WI38 (cell line): ENCODE measurements at regions not wholly inside any gene's neighbourhood (a gene's known extent, or its start where the extent isn't known, plus 50 kb on each side); places are given as distances from the start of the nearest gene placed in this dataset.

Experiments
- H3K4me3 ChIP-seq: 2 replicates; pipeline ENCODE4 v1.5.1; 2011; ENCODE audit warnings: low read depth, mild to moderate bottlenecking, control low read depth, low read length
- CTCF ChIP-seq: IDR thresholded peaks from 2 replicates; pipeline ENCODE4 v1.5.1; 2012; ENCODE audit warnings: low read depth, mild to moderate bottlenecking, control low read depth, low read length

DNA sequence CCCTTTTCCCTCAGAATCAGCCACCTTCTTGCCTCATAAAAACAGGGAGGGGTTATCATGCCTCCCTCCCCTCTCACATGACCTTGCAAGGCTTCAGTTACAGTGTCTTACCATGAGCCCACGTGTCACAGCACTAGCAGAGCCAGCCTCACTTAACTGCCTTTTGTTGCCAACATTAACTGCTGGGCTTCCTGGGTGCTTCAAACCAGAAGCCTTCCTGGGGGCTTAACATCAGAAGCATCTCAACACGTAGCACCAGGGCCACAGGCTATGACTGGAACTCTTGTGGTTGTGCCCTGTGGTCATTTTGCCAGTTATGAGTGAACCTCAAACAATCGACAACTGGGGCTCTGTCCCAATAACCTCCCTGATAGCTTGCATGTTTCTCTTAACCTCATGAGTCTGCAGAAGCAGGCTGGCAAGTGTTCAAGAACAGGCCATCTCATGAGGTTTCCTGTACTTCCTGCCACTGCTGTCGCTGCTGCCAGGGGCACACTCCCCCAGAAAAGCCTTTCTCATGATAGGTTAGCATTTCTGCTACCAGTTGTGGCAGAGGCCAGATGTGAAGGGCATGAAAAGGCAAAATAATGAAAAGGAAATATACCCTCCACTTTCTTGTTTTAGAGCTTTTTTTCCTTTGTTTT, 132.2 kb downstream of the GLUL start:
- no peak for TF ChIP-seq CTCF

DNA sequence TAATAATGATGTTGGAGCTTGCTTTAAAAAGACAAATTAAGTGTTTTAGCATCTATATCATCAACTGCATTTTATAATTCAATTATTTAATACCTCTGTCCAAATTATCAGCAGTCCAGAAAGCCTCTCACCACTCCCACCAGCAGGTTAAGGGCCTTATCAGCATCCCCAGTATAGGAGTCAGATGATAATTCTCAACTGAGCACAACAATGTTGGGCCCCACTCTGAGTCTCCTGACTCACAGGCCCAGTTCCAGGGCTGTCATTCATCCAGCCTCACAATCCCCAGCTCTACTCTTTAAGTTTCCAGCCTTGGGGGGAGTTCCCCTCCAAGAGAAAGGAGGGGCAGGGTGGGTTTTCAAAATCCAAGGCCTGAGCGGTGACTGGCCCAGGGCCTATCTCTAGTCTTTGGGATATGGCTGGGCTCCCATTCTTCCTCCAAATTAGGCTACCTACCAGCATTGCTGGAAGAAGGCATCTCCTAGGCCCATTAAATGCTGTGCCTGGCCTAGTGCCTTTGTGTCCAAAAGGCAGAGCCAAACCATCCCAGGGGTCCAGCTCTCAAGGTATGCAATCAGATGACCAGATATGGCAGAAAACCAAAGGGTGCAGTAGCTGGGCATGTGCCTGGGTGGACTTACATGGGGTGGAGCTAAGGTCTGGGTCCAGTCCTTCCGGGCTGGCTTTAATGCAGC, 134.1 kb downstream of the GLUL start:
- TF ChIP-seq CTCF: no peak
- no peak overlapping the region for H3K4me3 ChIP-seq

More for the DNA sequence above, 132.2 kb downstream of the GLUL start:
- H3K4me3 ChIP-seq: no peak overlapping the region

DNA sequence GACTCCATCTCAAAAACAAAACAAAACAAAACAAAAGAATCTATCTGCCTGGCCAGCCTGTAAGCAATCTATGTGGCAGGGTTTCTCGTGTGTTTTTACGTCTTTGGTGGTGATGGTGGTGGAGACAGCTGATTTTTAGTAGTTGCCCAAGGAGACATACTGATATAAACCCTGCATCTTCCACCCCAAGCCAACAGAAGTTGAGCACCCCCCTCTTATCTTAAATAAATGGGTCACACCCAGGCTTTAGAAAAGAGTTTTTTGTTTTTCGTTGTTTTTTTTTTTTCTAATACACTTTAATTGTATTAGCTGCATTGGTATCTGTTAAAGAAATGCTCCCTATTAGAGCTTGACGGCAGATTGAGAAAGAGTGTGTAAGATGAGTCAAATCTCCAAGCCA, 134.7 kb downstream of the GLUL start:
- no peak overlapping the region for H3K4me3 ChIP-seq
- no peak for TF ChIP-seq CTCF

- no peak overlapping the region for H3K4me3 ChIP-seq
- TF ChIP-seq CTCF: no peak
Observed at GRCh38 chr1:182255494-182255893, 136.1 kb downstream of the GLUL start.

DNA sequence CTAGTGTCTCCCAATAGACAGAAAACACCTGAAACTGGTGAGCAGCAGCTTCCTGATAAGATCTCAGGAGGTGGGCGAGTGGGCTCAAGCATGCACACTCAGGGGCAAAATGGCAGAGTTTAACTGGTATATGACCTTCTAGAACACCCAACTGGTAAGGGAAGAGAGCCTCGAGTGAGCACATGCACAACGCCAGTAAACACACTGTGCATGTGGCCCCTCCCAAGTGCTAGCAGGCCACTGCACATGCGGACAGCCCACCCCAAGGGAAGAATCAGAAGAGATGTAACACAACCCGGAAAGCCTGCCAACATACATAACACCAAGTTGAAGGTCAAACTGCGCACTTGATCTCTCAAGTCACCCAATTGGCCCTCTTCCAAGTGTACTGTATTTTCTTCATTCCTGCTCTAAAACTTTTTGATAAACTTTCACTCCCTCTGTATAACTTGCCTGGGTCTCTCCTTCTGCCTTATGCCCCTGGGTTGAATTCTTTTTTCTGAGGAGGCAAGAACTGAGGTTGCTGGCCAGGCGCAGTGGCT, 138.2 kb downstream of the GLUL start:
- no peak overlapping the region for H3K4me3 ChIP-seq
- no peak for TF ChIP-seq CTCF

DNA sequence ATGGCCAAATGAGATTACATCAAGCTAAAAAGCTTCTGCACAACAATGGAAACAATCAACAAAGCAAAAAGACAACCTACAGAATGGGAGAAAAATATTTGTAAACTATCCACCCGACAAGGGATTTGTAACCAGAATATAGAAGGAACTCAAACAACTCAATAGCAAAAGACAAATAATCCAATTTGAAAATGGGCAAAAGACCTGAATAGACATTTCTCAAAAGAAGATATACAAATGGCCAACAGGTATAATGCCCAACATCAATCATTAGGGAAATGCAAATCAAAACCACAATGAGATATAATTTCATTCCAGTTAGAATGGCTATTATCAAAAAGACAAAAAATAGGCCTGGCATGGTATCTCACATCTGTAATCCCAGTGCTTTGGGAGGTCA, 140.0 kb downstream of the GLUL start:
- TF ChIP-seq CTCF: no peak
- no peak overlapping the region for H3K4me3 ChIP-seq

DNA sequence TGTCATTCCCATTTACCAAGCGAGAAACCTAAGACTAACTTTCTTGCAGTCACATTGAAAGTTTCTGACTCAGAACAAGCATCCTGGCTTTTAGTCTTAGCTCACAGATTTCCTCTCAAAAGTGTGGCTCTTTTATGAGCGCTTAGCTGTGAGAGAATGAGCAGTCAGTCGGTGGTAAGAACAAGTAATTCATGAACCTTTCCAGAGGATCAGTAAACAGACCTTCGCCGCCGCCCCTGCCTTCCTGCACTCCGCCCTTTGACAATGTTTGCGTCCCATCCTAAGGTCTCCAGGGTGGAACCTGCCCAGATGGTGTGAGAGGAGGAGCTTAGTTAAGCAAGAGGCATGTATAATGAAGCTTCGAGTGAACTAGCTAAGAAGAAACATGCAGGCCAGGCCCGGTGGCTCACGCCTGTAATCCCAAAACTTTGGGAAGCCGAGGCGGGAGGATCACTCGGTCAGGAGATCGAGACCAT, 142.4 kb downstream of the GLUL start:
- H3K4me3 ChIP-seq: no peak overlapping the region

More for the DNA sequence above, 142.4 kb downstream of the GLUL start:
- no peak for TF ChIP-seq CTCF
